Natural killer cell (primary cell): ENCODE measurements at regions not wholly inside any gene's neighbourhood (a gene's known extent, or its start where the extent isn't known, plus 50 kb on each side); places are given as distances from the start of the nearest gene placed in this dataset.

Experiments
- ATAC-seq, 3 donors: fragments of 150-1000 bp in 2 of 3; fragments of 200-7000 bp in 1 of 3; cut with Tn5 transposase; 1 replicate in 1 of 3; 2 replicates in 2 of 3; pipeline ENCODE4 v1.10.0; 2021; ENCODE audit warnings: mild to moderate bottlenecking in 2 of 3, moderate library complexity in 2 of 3
- DNase-seq, 2 donors: peaks; one replicate each; pipeline versions ENCODE4 v3.0.0 to v3.0.0-alpha.2; 2013 to 2021; ENCODE audit warnings: mixed read lengths in 1 of 2
- H3K27ac ChIP-seq: one replicate; pipeline ENCODE4 v1.5.1; 2013; ENCODE audit warnings: mild to moderate bottlenecking, low read length
- H3K27me3 ChIP-seq: one replicate; pipeline ENCODE4 v1.6.1; 2013; ENCODE audit warnings: low read length; ENCODE audit not compliant: control insufficient read depth, insufficient read depth
- H3K36me3 ChIP-seq: one replicate; pipeline ENCODE4 v1.6.1; 2013; ENCODE audit warnings: low read length; ENCODE audit not compliant: control insufficient read depth, insufficient read depth
- H3K4me1 ChIP-seq: one replicate; pipeline ENCODE4 v1.6.1; 2013; ENCODE audit warnings: low read length; ENCODE audit not compliant: control insufficient read depth, insufficient read depth
- H3K4me3 ChIP-seq: one replicate; pipeline ENCODE4 v1.5.1; 2013; ENCODE audit warnings: low read length
- H3K9me3 ChIP-seq: one replicate; pipeline ENCODE4 v1.6.1; 2013; ENCODE audit warnings: low read length; ENCODE audit not compliant: control insufficient read depth, insufficient read depth
- H3K27ac Mint-ChIP-seq, 2 donors: one replicate each; pipeline ENCODE4 v1.8.0; 2022; ENCODE audit warnings: mild to moderate bottlenecking in 2 of 2, mixed read lengths in 2 of 2, moderate library complexity in 1 of 2
- H3K27me3 Mint-ChIP-seq, 2 donors: one replicate each; pipeline ENCODE4 v1.8.0; 2022; ENCODE audit warnings: low read depth in 2 of 2, mixed read lengths in 2 of 2
- H3K36me3 Mint-ChIP-seq: one replicate; pipeline ENCODE4 v1.8.0; 2022; ENCODE audit warnings: mixed read lengths
- H3K4me1 Mint-ChIP-seq, 2 donors: one replicate each; pipeline ENCODE4 v1.8.0; 2022; ENCODE audit warnings: mixed read lengths in 2 of 2
- H3K4me3 Mint-ChIP-seq: one replicate; pipeline ENCODE4 v1.8.0; 2022; ENCODE audit warnings: mild to moderate bottlenecking, moderate library complexity, mixed read lengths
- H3K9me3 Mint-ChIP-seq, 2 donors: one replicate each; pipeline ENCODE4 v1.8.0; 2022; ENCODE audit warnings: mixed read lengths in 2 of 2
- CTCF ChIP-seq: fragments of 200-600 bp; IDR thresholded peaks from one replicate; pipeline ENCODE4 v1.8.0; 2022; ENCODE audit warnings: antibody characterized with exemption
- WGBS: methylation state at CpG from one replicate; pipeline ENCODE4 v1.1.7; 2013; ENCODE audit warnings: missing lambda C conversion rate; ENCODE audit not compliant: insufficient coverage; 5-methylcytosine and 5-hydroxymethylcytosine counted together
- intact Hi-C: fragments of 100-400 bp; cut with micrococcal nuclease; formaldehyde crosslinking; loops from one replicate; pipeline ENCODE4 v1.14.2; 2022

GRCh38 chr7:26459540-26460193 lies 168.0 kb downstream of the SNX10 start:
- H3K4me1 ChIP-seq: no peaks in the 10 kb centered on the region
- no peak overlapping the region for H3K4me3 ChIP-seq
- H3K36me3 Mint-ChIP-seq: no peaks in the 10 kb centered on the region
- H3K27me3 ChIP-seq: no peaks in the 10 kb centered on the region
- no peaks in the 10 kb centered on the region for H3K4me1 Mint-ChIP-seq
- no peak overlapping the region for H3K27ac ChIP-seq
- H3K9me3 Mint-ChIP-seq: no peaks in the 10 kb centered on the region
- H3K27me3 Mint-ChIP-seq: peaks cover 2 to 19% of the 10 kb centered on the region in 2 donors
- H3K36me3 ChIP-seq: no peaks in the 10 kb centered on the region
- no peak for DNase-seq
- WGBS: 96% methylated on average over 3 of the region's 5 CpGs
- intact Hi-C loops: no loop called here
- ATAC-seq: no peak
- no peak overlapping the region for H3K4me3 Mint-ChIP-seq
- no peak for TF ChIP-seq CTCF
- H3K27ac Mint-ChIP-seq: no peak overlapping the region
- H3K9me3 ChIP-seq: no peaks in the 10 kb centered on the region

GRCh38 chr7:26460351-26461085 lies 168.9 kb downstream of the SNX10 start:
- Histone ChIP-seq H3K27ac (no peak overlapping the region), H3K36me3 (no peaks in the 10 kb centered on the region), H3K9me3 (no peaks in the 10 kb centered on the region), H3K4me3 (no peak overlapping the region), H3K27me3 (no peaks in the 10 kb centered on the region), H3K4me1 (no peaks in the 10 kb centered on the region)
- DNase-seq: no peak
- no peak overlapping the region for H3K4me3 Mint-ChIP-seq
- intact Hi-C loops: no loop called here
- 90% methylated on average over 4 of the region's 4 CpGs for WGBS
- ATAC-seq: no peak
- no peak for TF ChIP-seq CTCF
- no peaks in the 10 kb centered on the region for H3K9me3 Mint-ChIP-seq
- H3K27me3 Mint-ChIP-seq: peaks cover 2 to 19% of the 10 kb centered on the region in 2 donors
- H3K4me1 Mint-ChIP-seq: no peaks in the 10 kb centered on the region
- H3K27ac Mint-ChIP-seq: no peak overlapping the region
- no peaks in the 10 kb centered on the region for H3K36me3 Mint-ChIP-seq

GRCh38 chr7:26461518-26461917 lies 169.9 kb downstream of the SNX10 start:
- no peak for DNase-seq
- Histone ChIP-seq H3K4me1 (no peaks in the 10 kb centered on the region), H3K36me3 (no peaks in the 10 kb centered on the region), H3K27me3 (no peaks in the 10 kb centered on the region), H3K9me3 (no peaks in the 10 kb centered on the region), H3K4me3 (no peak overlapping the region), H3K27ac (no peak overlapping the region)
- Mint-ChIP-seq H3K27me3 (peaks cover 2 to 19% of the 10 kb centered on the region in 2 donors), H3K4me3 (no peak overlapping the region), H3K27ac (no peak overlapping the region), H3K4me1 (no peaks in the 10 kb centered on the region), H3K36me3 (no peaks in the 10 kb centered on the region), H3K9me3 (no peaks in the 10 kb centered on the region)
- no peak for ATAC-seq
- no peak for TF ChIP-seq CTCF
- intact Hi-C loops: no loop called here
- 95% methylated on average over 7 of the region's 7 CpGs for WGBS
